ENCODE measurements at regions not wholly inside any gene's neighbourhood (a gene's known extent, or its start where the extent isn't known, plus 50 kb on each side); places are given as distances from the start of the nearest gene placed in this dataset.

- TF ChIP-seq, protein P1, sequence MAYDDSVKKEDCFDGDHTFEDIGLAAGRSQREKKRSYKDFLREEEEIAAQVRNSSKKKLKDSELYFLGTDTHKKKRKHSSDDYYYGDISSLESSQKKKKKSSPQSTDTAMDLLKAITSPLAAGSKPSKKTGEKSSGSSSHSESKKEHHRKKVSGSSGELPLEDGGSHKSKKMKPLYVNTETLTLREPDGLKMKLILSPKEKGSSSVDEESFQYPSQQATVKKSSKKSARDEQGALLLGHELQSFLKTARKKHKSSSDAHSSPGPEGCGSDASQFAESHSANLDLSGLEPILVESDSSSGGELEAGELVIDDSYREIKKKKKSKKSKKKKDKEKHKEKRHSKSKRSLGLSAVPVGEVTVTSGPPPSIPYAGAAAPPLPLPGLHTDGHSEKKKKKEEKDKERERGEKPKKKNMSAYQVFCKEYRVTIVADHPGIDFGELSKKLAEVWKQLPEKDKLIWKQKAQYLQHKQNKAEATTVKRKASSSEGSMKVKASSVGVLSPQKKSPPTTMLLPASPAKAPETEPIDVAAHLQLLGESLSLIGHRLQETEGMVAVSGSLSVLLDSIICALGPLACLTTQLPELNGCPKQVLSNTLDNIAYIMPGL (CRISPR knock-in tag; IDR thresholded peaks at IDR 0.05), result no peak
- TF ChIP-seq SIX5 (IDR thresholded peaks at IDR 0.05; ENCODE audit: borderline replicate concordance in 1 of 2, insufficient read depth in 1 of 2, low read depth in 1 of 2, low read length in 2 of 2), result no peak
- peak; percentile 99 for TF ChIP-seq ZNF584 (CRISPR knock-in tag; IDR thresholded peaks at IDR 0.05; ENCODE audit: low read depth)
- peak; percentile 81 for TF ChIP-seq CREB3 (tag; conservative IDR thresholded peaks at IDR 0.05; ENCODE audit: low read depth)
- TF ChIP-seq SAP30 (IDR thresholded peaks at IDR 0.05; ENCODE audit: borderline replicate concordance, insufficient read depth, low read depth, low read length, poor library complexity, severe bottlenecking), result no peak
- peak; percentile 79 for TF ChIP-seq ZNF239 (CRISPR knock-in tag; IDR thresholded peaks at IDR 0.05)
- TF ChIP-seq NR1H2 (CRISPR knock-in tag; IDR thresholded peaks at IDR 0.05), result no peak
- TF ChIP-seq, protein P2, sequence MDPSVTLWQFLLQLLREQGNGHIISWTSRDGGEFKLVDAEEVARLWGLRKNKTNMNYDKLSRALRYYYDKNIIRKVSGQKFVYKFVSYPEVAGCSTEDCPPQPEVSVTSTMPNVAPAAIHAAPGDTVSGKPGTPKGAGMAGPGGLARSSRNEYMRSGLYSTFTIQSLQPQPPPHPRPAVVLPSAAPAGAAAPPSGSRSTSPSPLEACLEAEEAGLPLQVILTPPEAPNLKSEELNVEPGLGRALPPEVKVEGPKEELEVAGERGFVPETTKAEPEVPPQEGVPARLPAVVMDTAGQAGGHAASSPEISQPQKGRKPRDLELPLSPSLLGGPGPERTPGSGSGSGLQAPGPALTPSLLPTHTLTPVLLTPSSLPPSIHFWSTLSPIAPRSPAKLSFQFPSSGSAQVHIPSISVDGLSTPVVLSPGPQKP (CRISPR knock-in tag; IDR thresholded peaks at IDR 0.05), result no peak
- TF ChIP-seq ZFP30 (CRISPR knock-in tag; IDR thresholded peaks at IDR 0.05; ENCODE audit: borderline replicate concordance), result no peak
- peak; percentile 76 for TF ChIP-seq DPF2 (IDR thresholded peaks at IDR 0.05)
- peak; percentile 51 for TF ChIP-seq MYC (IDR thresholded peaks at IDR 0.05; ENCODE audit: low read depth, low read length)
- no peak for TF ChIP-seq MYC (CRISPR knock-in tag; IDR thresholded peaks at IDR 0.05; ENCODE audit: borderline replicate concordance, low read depth)
- TF ChIP-seq THAP12 (CRISPR knock-in tag; IDR thresholded peaks at IDR 0.05), result no peak
- TF ChIP-seq TEAD4 (IDR thresholded peaks at IDR 0.05; ENCODE audit: low read length), result no peak
- TF ChIP-seq TEAD4 (CRISPR knock-in tag; IDR thresholded peaks at IDR 0.05; ENCODE audit: borderline replicate concordance), result no peak
- no peak for TF ChIP-seq SMAD1 (IDR thresholded peaks at IDR 0.05; ENCODE audit: low read depth, low read length, partially characterized antibody)
- no peak for TF ChIP-seq GTF3C2 (IDR thresholded peaks at IDR 0.05; ENCODE audit: borderline replicate concordance, extremely low read depth, insufficient read length)
- TF ChIP-seq SRSF1 (IDR thresholded peaks at IDR 0.05; ENCODE audit: low read depth, low read length), result no peak
Measured at GRCh38 chr20:23156170-23156841, 70.2 kb upstream of the CD93 start (continued).
